Progenitor cell of endocrine pancreas (in vitro differentiated cells): ENCODE measurements at regions not wholly inside any gene's neighbourhood (a gene's known extent, or its start where the extent isn't known, plus 50 kb on each side); places are given as distances from the start of the nearest gene placed in this dataset.

Source experiments
- DNase-seq: peaks from one replicate; pipeline ENCODE4 v3.0.0; 2021; ENCODE audit warnings: low spot score; ENCODE audit not compliant: unreplicated experiment
- H3K27ac Mint-ChIP-seq: 2 replicates; pipeline ENCODE4 v1.8.0; 2021; ENCODE audit warnings: mild to moderate bottlenecking, moderate library complexity, mixed read lengths
- H3K27me3 Mint-ChIP-seq: 2 replicates; pipeline ENCODE4 v1.8.0; 2021; ENCODE audit warnings: mixed read lengths
- H3K36me3 Mint-ChIP-seq: 2 replicates; pipeline ENCODE4 v1.8.0; 2022; ENCODE audit warnings: mixed read lengths; ENCODE audit not compliant: insufficient read depth
- H3K4me1 Mint-ChIP-seq: 2 replicates; pipeline ENCODE4 v1.8.0; 2021; ENCODE audit warnings: low read depth, mixed read lengths
- H3K4me3 Mint-ChIP-seq: 2 replicates; pipeline ENCODE4 v1.8.0; 2021; ENCODE audit warnings: low read depth, mild to moderate bottlenecking, moderate library complexity, mixed read lengths
- H3K9me3 Mint-ChIP-seq: 2 replicates; pipeline ENCODE4 v1.8.0; 2021; ENCODE audit warnings: low read depth, mixed read lengths
- CTCF ChIP-seq: fragments of 200-600 bp; sonication (generic); IDR thresholded peaks from one replicate; pipeline ENCODE4 v1.5.0; 2021; ENCODE audit warnings: antibody characterized with exemption, mild to moderate bottlenecking; ENCODE audit not compliant: unreplicated experiment

- TF ChIP-seq CTCF, result no peak
- DNase-seq, result no peak
- H3K4me1 Mint-ChIP-seq, result peaks cover 3% of the 10 kb centered on the region
- no peak overlapping the region for H3K4me3 Mint-ChIP-seq
- peaks cover 15% of the 10 kb centered on the region for H3K9me3 Mint-ChIP-seq
- no peaks in the 10 kb centered on the region for H3K27me3 Mint-ChIP-seq
- no peak overlapping the region for H3K27ac Mint-ChIP-seq
- peaks cover 10% of the 10 kb centered on the region for H3K36me3 Mint-ChIP-seq
Measured at GRCh38 chr6:147667082-147667481, 158.6 kb downstream of the SAMD5 start.

GRCh38 chr6:147674099-147674498, 165.6 kb downstream of the SAMD5 start:
- no peak for TF ChIP-seq CTCF
- no peak for DNase-seq
- Mint-ChIP-seq H3K27ac (no peak overlapping the region), H3K36me3 (peaks cover 8% of the 10 kb centered on the region), H3K4me3 (no peak overlapping the region), H3K4me1 (peaks cover 2% of the 10 kb centered on the region), H3K27me3 (no peaks in the 10 kb centered on the region), H3K9me3 (peaks cover 16% of the 10 kb centered on the region)

- Mint-ChIP-seq H3K27ac (no peak overlapping the region), H3K36me3 (peaks cover 5% of the 10 kb centered on the region), H3K4me3 (no peak overlapping the region), H3K9me3 (peaks cover 11% of the 10 kb centered on the region), H3K4me1 (peaks cover 2% of the 10 kb centered on the region), H3K27me3 (no peaks in the 10 kb centered on the region)
- no peak for DNase-seq
- no peak for TF ChIP-seq CTCF
Measured at GRCh38 chr6:147674794-147675193, 166.3 kb downstream of the SAMD5 start.

GRCh38 chr6:147675281-147675680, 166.8 kb downstream of the SAMD5 start:
- peaks cover 9% of the 10 kb centered on the region for H3K9me3 Mint-ChIP-seq
- peaks cover 2% of the 10 kb centered on the region for H3K36me3 Mint-ChIP-seq
- no peak overlapping the region for H3K27ac Mint-ChIP-seq
- no peak for DNase-seq
- no peaks in the 10 kb centered on the region for H3K27me3 Mint-ChIP-seq
- no peak for TF ChIP-seq CTCF
- no peak overlapping the region for H3K4me3 Mint-ChIP-seq
- peaks cover 2% of the 10 kb centered on the region for H3K4me1 Mint-ChIP-seq

- no peak for DNase-seq
- H3K27me3 Mint-ChIP-seq, result no peaks in the 10 kb centered on the region
- no peak overlapping the region for H3K27ac Mint-ChIP-seq
- H3K4me1 Mint-ChIP-seq, result peaks cover 3% of the 10 kb centered on the region
- H3K4me3 Mint-ChIP-seq, result no peak overlapping the region
- no peaks in the 10 kb centered on the region for H3K36me3 Mint-ChIP-seq
- TF ChIP-seq CTCF, result no peak
- H3K9me3 Mint-ChIP-seq, result peaks cover 4% of the 10 kb centered on the region
Measured at GRCh38 chr6:147676495-147677199, 168.2 kb downstream of the SAMD5 start.
